HL-60 (cell line): ENCODE measurements at regions not wholly inside any gene's neighbourhood (a gene's known extent, or its start where the extent isn't known, plus 50 kb on each side); places are given as distances from the start of the nearest gene placed in this dataset.

Source experiments
- DNase-seq, 2 experiments: peaks; one replicate each; pipeline ENCODE4 v3.0.0-alpha.2; 2010 to 2020; ENCODE audit warnings: low read depth in 1 of 2, low spot score in 1 of 2
- H3K27ac ChIP-seq: fragments of 250-450 bp; sonication (Bioruptor Pico); replicated peaks from 2 replicates; pipeline ENCODE4 v1.5.1; 2020; ENCODE audit warnings: mild to moderate bottlenecking, moderate library complexity
- H3K27me3 ChIP-seq: fragments of 250-450 bp; sonication (Bioruptor Pico); 2 replicates; pipeline ENCODE4 v1.5.1; 2021; ENCODE audit warnings: mild to moderate bottlenecking, moderate library complexity; ENCODE audit not compliant: insufficient read depth, poor library complexity, severe bottlenecking
- H3K4me3 ChIP-seq: replicated peaks from 2 replicates; pipeline ENCODE4 v1.5.1; 2011; ENCODE audit warnings: mild to moderate bottlenecking, control low read depth, low read length; ENCODE audit not compliant: insufficient read depth
- GABPA ChIP-seq: IDR thresholded peaks from 2 replicates; pipeline ENCODE4 v1.6.1; 2012; ENCODE audit warnings: low read depth
- POLR2AphosphoS5 ChIP-seq: IDR thresholded peaks from 2 replicates; pipeline ENCODE4 v1.6.1; 2012; ENCODE audit warnings: low read depth
- SPI1 ChIP-seq: IDR thresholded peaks from 2 replicates; pipeline ENCODE4 v1.6.1; 2012; ENCODE audit warnings: low read depth, mild to moderate bottlenecking, borderline replicate concordance
- TF ChIP-seq, protein P1 (sequence below): IDR thresholded peaks from one replicate; pipeline ENCODE4 v1.5.1; 2011; ENCODE audit warnings: low read length, control low read depth, inconsistent platforms; ENCODE audit not compliant: insufficient read depth
- TF ChIP-seq, protein P2 (sequence below): IDR thresholded peaks from 2 replicates; pipeline ENCODE4 v1.6.1; 2012; ENCODE audit warnings: low read depth; ENCODE audit not compliant: insufficient replicate concordance

DNA sequence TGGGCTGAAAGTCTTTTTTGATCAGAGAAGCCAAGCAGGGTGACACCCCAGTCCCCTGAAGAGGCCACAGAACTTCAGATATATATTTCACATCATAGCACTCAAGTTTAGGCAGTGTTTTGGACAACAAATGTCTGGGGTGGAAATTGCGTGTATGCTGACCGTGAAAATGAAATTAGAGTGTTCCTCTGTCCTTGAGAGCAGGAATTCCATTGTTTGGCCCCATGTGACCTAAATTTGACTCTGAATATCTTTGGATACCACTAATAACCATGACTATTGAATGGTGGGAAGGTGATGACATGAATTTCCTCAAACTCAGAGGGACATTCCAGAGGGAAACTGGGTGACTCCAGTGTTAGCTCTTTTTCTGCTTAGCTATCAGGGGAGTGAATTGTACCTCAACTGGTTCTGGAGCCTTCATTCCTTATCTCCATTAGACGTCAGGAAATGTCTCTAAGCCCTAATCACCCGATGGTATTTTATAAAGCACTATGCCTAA is 263.5 kb upstream of the RASGRP1 start:
- no peak for DNase-seq
- TF ChIP-seq GABPA (no peak), POLR2AphosphoS5 (no peak), SPI1 (no peak)
- TF ChIP-seq, protein P1, sequence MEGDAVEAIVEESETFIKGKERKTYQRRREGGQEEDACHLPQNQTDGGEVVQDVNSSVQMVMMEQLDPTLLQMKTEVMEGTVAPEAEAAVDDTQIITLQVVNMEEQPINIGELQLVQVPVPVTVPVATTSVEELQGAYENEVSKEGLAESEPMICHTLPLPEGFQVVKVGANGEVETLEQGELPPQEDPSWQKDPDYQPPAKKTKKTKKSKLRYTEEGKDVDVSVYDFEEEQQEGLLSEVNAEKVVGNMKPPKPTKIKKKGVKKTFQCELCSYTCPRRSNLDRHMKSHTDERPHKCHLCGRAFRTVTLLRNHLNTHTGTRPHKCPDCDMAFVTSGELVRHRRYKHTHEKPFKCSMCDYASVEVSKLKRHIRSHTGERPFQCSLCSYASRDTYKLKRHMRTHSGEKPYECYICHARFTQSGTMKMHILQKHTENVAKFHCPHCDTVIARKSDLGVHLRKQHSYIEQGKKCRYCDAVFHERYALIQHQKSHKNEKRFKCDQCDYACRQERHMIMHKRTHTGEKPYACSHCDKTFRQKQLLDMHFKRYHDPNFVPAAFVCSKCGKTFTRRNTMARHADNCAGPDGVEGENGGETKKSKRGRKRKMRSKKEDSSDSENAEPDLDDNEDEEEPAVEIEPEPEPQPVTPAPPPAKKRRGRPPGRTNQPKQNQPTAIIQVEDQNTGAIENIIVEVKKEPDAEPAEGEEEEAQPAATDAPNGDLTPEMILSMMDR: no peak
- TF ChIP-seq, protein P2, sequence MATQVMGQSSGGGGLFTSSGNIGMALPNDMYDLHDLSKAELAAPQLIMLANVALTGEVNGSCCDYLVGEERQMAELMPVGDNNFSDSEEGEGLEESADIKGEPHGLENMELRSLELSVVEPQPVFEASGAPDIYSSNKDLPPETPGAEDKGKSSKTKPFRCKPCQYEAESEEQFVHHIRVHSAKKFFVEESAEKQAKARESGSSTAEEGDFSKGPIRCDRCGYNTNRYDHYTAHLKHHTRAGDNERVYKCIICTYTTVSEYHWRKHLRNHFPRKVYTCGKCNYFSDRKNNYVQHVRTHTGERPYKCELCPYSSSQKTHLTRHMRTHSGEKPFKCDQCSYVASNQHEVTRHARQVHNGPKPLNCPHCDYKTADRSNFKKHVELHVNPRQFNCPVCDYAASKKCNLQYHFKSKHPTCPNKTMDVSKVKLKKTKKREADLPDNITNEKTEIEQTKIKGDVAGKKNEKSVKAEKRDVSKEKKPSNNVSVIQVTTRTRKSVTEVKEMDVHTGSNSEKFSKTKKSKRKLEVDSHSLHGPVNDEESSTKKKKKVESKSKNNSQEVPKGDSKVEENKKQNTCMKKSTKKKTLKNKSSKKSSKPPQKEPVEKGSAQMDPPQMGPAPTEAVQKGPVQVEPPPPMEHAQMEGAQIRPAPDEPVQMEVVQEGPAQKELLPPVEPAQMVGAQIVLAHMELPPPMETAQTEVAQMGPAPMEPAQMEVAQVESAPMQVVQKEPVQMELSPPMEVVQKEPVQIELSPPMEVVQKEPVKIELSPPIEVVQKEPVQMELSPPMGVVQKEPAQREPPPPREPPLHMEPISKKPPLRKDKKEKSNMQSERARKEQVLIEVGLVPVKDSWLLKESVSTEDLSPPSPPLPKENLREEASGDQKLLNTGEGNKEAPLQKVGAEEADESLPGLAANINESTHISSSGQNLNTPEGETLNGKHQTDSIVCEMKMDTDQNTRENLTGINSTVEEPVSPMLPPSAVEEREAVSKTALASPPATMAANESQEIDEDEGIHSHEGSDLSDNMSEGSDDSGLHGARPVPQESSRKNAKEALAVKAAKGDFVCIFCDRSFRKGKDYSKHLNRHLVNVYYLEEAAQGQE: no peak
- H3K4me3 ChIP-seq: no peak overlapping the region
- H3K27me3 ChIP-seq: no peaks in the 10 kb centered on the region
- no peak overlapping the region for H3K27ac ChIP-seq

DNA sequence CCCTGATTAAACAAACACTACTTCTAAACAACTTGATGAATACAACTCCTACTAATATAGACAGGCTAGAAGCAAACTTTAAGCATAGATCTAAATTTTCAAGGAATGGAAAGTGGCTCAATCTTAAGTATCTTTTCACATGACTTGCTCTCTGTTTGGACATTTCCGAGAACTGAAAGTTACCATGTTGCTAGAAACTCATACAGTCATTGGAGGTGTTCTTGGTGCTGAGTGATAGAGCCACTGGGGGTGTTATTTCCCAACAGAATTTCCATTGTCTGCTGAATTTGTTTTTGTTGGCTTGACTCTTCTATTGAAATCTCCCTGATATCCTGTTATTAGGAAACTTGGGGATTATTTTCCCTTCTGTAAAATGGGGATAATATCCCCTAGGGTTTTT is 264.5 kb upstream of the RASGRP1 start:
- H3K27me3 ChIP-seq: no peaks in the 10 kb centered on the region
- no peak for DNase-seq
- no peak overlapping the region for H3K4me3 ChIP-seq
- TF ChIP-seq, protein P2: no peak
- TF ChIP-seq GABPA (no peak), POLR2AphosphoS5 (no peak), SPI1 (no peak)
- TF ChIP-seq, protein P1: no peak
- no peak overlapping the region for H3K27ac ChIP-seq

DNA sequence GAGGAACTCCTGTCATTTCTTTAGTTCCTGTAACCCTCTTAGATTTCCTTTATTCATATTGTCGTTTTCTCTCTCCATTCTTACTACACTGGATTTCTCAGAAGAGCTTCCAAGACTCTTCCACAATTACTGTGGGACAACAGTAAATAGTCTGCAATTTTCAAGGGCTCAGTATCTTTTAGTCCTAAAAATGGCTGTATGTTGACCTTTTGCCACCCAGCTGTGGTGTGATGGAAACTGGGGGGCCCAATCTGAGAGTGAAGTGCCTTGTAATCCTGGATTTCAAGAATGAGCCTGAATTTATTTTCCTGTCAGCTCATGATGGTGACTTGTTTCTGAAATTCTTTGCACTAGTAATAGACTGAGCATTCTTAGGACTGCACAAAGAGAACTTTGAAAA is 277.6 kb upstream of the RASGRP1 start:
- DNase-seq: no peak
- no peak overlapping the region for H3K27ac ChIP-seq
- TF ChIP-seq, protein P1: no peak
- TF ChIP-seq GABPA (no peak), POLR2AphosphoS5 (no peak), SPI1 (no peak)
- TF ChIP-seq, protein P2: no peak
- no peaks in the 10 kb centered on the region for H3K27me3 ChIP-seq
- H3K4me3 ChIP-seq: no peak overlapping the region
